ENCODE measurements at regions not wholly inside any gene's neighbourhood (a gene's known extent, or its start where the extent isn't known, plus 50 kb on each side); places are given as distances from the start of the nearest gene placed in this dataset.

GRCh38 chr2:226190479-226191252 lies 609.0 kb downstream of the IRS1 start (continued):
- TF ChIP-seq MTERF4 (CRISPR knock-in tag; IDR thresholded peaks at IDR 0.05) (no peak), ZNF607 (CRISPR knock-in tag; IDR thresholded peaks at IDR 0.05; ENCODE audit: borderline replicate concordance) (no peak; the same call in 1 of the 2 replicates), TAF1 (CRISPR knock-in tag; IDR thresholded peaks at IDR 0.05) (no peak), ZNF670 (CRISPR knock-in tag; IDR thresholded peaks at IDR 0.05; ENCODE audit: borderline replicate concordance) (peak; percentile 71), ZNF543 (CRISPR knock-in tag; IDR thresholded peaks at IDR 0.05) (no peak), LBX2 (CRISPR knock-in tag; IDR thresholded peaks at IDR 0.05; ENCODE audit: borderline replicate concordance) (no peak), DMAP1 (CRISPR knock-in tag; IDR thresholded peaks at IDR 0.05) (no peak), SP5 (CRISPR knock-in tag; IDR thresholded peaks at IDR 0.05; ENCODE audit: borderline replicate concordance, low read depth) (0 out of 2 replicates have a peak, but pooled peaks have one; percentile 25), ZNF256 (CRISPR knock-in tag; conservative IDR thresholded peaks at IDR 0.05) (no peak), ARID5B (CRISPR knock-in tag; IDR thresholded peaks at IDR 0.05) (peak; percentile 97), SAP130 (CRISPR knock-in tag; IDR thresholded peaks at IDR 0.05; ENCODE audit: low read depth) (peak; percentile 44; the same call in 1 of the 2 replicates), NFIC (IDR thresholded peaks at IDR 0.05; ENCODE audit: low read length) (peak; percentile 89), RCOR2 (CRISPR knock-in tag; IDR thresholded peaks at IDR 0.05) (no peak; the same call in 1 of the 2 replicates), REST (IDR thresholded peaks at IDR 0.05; ENCODE audit: borderline replicate concordance in 1 of 2, low read depth in 1 of 2, low read length in 2 of 2) (no peak), ZNF143 (CRISPR knock-in tag; IDR thresholded peaks at IDR 0.05) (no peak), NFE2L1 (CRISPR knock-in tag; IDR thresholded peaks at IDR 0.05; ENCODE audit: borderline replicate concordance) (no peak), KAT7 (CRISPR knock-in tag; IDR thresholded peaks at IDR 0.05; ENCODE audit: borderline replicate concordance) (0 out of 2 replicates have a peak, but pooled peaks have one; percentile 41), ZNF629 (CRISPR knock-in tag; conservative IDR thresholded peaks at IDR 0.05) (no peak), ZNF746 (CRISPR knock-in tag; IDR thresholded peaks at IDR 0.05) (no peak; the same call in 1 of the 2 replicates), KLF15 (CRISPR knock-in tag; IDR thresholded peaks at IDR 0.05; ENCODE audit: borderline replicate concordance) (no peak), ATF1 (CRISPR knock-in tag; IDR thresholded peaks at IDR 0.05) (no peak)
